Skin epidermis (tissue), 12 donors: ENCODE measurements at regions not wholly inside any gene's neighbourhood (a gene's known extent, or its start where the extent isn't known, plus 50 kb on each side); places are given as distances from the start of the nearest gene placed in this dataset.
A peak's percentile ranks its signal among the peaks of the same experiment; 100 is the strongest.
"Not testable (repeated sequence)": the region's sequence is repeated elsewhere in the genome, so short reads cannot be mapped to it uniquely, and the experiment has no call there.

Experiments used
- H3K27ac ChIP-seq, 21 experiments: fragments of 200-600 bp; sonication (generic) in 11 of 21; one replicate each; pipeline ENCODE4 v1.5.0; 2020; ENCODE audit warnings: mild to moderate bottlenecking in 3 of 21, inconsistent platforms in 2 of 21, moderate library complexity in 2 of 21
- H3K4me3 ChIP-seq, 7 experiments: fragments of 200-600 bp; sonication (generic) in 2 of 7; one replicate each; pipeline ENCODE4 v1.5.0; 2020; ENCODE audit warnings: inconsistent platforms in 2 of 7, mild to moderate bottlenecking in 2 of 7, moderate library complexity in 1 of 7

- Histone ChIP-seq H3K4me3 (no peak overlapping the region), H3K27ac (peak overlapping the region in 10 of 21 experiments; percentile 9 to 86 (median 68))
Measured at GRCh38 chr12:91877456-91878235, 268.0 kb downstream of the BTG1 start.

GRCh38 chr12:91877022-91877421, 268.6 kb downstream of the BTG1 start:
- Histone ChIP-seq H3K4me3 (no peak overlapping the region), H3K27ac (peak overlapping the region in 13 of 21 experiments; percentile 22 to 86 (median 65))

GRCh38 chr12:91875671-91876070, 270.0 kb downstream of the BTG1 start:
- H3K27ac ChIP-seq, result peak overlapping the region in 7 of 21 experiments; percentile 31 to 86 (median 68)
- not testable (repeated sequence) for H3K4me3 ChIP-seq

GRCh38 chr12:91874086-91874865, 271.4 kb downstream of the BTG1 start:
- no peak overlapping the region for H3K4me3 ChIP-seq
- H3K27ac ChIP-seq, result peak overlapping the region in 2 of 21 experiments; percentile 68 to 86

GRCh38 chr12:91871751-91872150, 273.9 kb downstream of the BTG1 start:
- Histone ChIP-seq H3K27ac (peak overlapping the region in 7 of 21 experiments; percentile 9 to 67 (median 37)), H3K4me3 (no peak overlapping the region)

GRCh38 chr12:91870872-91871707, 274.6 kb downstream of the BTG1 start:
- Histone ChIP-seq H3K27ac (peak overlapping the region in 10 of 21 experiments; percentile 6 to 67 (median 35)), H3K4me3 (no peak overlapping the region)

GRCh38 chr12:91868054-91868453, 277.6 kb downstream of the BTG1 start:
- Histone ChIP-seq H3K27ac (no peak overlapping the region), H3K4me3 (no peak overlapping the region)

GRCh38 chr12:91866566-91866965, 279.1 kb downstream of the BTG1 start:
- H3K4me3 ChIP-seq, result no peak overlapping the region
- peak overlapping the region in 1 of 21 experiments; percentile 5 for H3K27ac ChIP-seq

- Histone ChIP-seq H3K4me3 (no peak overlapping the region), H3K27ac (no peak overlapping the region)
Measured at GRCh38 chr12:91863702-91864101, 281.9 kb downstream of the BTG1 start.

- no peak overlapping the region for H3K27ac ChIP-seq
Measured at GRCh38 chr12:91861554-91861953, 284.1 kb downstream of the BTG1 start.

GRCh38 chr12:91859347-91859746, 286.3 kb downstream of the BTG1 start:
- H3K4me3 ChIP-seq, result no peak overlapping the region
- H3K27ac ChIP-seq, result no peak overlapping the region

More at GRCh38 chr12:91861554-91861953, 284.1 kb downstream of the BTG1 start:
- H3K4me3 ChIP-seq, result no peak overlapping the region

- Histone ChIP-seq H3K27ac (no peak overlapping the region), H3K4me3 (no peak overlapping the region)
Measured at GRCh38 chr12:91857813-91858542, 287.7 kb downstream of the BTG1 start.

GRCh38 chr12:91854725-91855124, 290.9 kb downstream of the BTG1 start:
- Histone ChIP-seq H3K4me3 (no peak overlapping the region), H3K27ac (peak overlapping the region in 3 of 21 experiments; percentile 1 to 20 (median 2))

GRCh38 chr12:91853350-91854127, 292.1 kb downstream of the BTG1 start:
- H3K4me3 ChIP-seq, result no peak overlapping the region
- H3K27ac ChIP-seq, result peak overlapping the region in 2 of 21 experiments; percentile 22 to 30

- no peak overlapping the region for H3K4me3 ChIP-seq
- no peak overlapping the region for H3K27ac ChIP-seq
Measured at GRCh38 chr12:91852634-91853033, 293.0 kb downstream of the BTG1 start.

GRCh38 chr12:91851741-91852477, 293.7 kb downstream of the BTG1 start:
- Histone ChIP-seq H3K4me3 (no peak overlapping the region), H3K27ac (no peak overlapping the region)

- H3K27ac ChIP-seq, result no peak overlapping the region
- H3K4me3 ChIP-seq, result no peak overlapping the region
Measured at GRCh38 chr12:91846466-91847055, 299.1 kb downstream of the BTG1 start.
